HUES64 (cell line): ENCODE measurements at regions not wholly inside any gene's neighbourhood (a gene's known extent, or its start where the extent isn't known, plus 50 kb on each side); places are given as distances from the start of the nearest gene placed in this dataset.

ENCODE experiments used
- H3K27ac ChIP-seq: 2 replicates; pipeline ENCODE4 v1.7.0; 2013; ENCODE audit warnings: low read depth, low read length, inconsistent platforms
- H3K27me3 ChIP-seq: 2 replicates; pipeline ENCODE4 v1.6.1; 2013; ENCODE audit warnings: mild to moderate bottlenecking, low read length; ENCODE audit not compliant: insufficient read depth
- H3K36me3 ChIP-seq: 2 replicates; pipeline ENCODE4 v1.6.1; 2013; ENCODE audit warnings: mild to moderate bottlenecking, low read length; ENCODE audit not compliant: insufficient read depth
- H3K4me1 ChIP-seq: 2 replicates; pipeline ENCODE4 v1.6.1; 2013; ENCODE audit warnings: mild to moderate bottlenecking, low read length, moderate library complexity; ENCODE audit not compliant: insufficient read depth
- H3K4me3 ChIP-seq: 2 replicates; pipeline ENCODE4 v1.5.1; 2013; ENCODE audit warnings: mild to moderate bottlenecking, low read length, moderate library complexity
- H3K9ac ChIP-seq: 2 replicates; pipeline ENCODE4 v1.6.1; 2013; ENCODE audit warnings: mild to moderate bottlenecking, low read depth, low read length
- H3K9me3 ChIP-seq: 2 replicates; pipeline ENCODE4 v1.6.1; 2013; ENCODE audit warnings: low read depth, low read length; ENCODE audit not compliant: insufficient read depth
- WGBS: fragments of 150-250, 120-280 bp; methylation state at CpG from one replicate; pipeline ENCODE4 v1.1.7; 2013; ENCODE audit warnings: missing lambda C conversion rate; 5-methylcytosine and 5-hydroxymethylcytosine counted together

DNA sequence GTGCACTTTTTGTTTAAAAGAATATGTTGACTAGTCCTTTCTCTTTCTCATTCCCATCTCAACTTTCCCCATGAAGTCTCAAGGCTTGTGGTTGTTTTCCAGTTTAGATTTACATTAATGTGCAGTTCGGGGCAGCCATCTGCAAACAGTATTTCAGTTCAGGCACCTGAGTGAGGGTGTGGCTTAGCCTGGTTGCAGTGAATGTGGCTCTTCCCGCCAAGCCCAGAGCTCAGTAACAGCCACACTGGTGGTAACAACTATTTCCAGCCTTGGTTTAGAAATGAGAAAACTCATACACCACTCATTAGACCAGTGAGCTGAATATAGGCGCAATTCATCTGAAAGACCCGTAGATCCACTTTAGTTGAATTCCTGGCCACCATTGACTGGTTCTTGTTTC, 394.3 kb downstream of the CMPK2 start:
- H3K9me3 ChIP-seq, result peaks cover 12% of the 10 kb centered on the region; the same call in 1 of the 2 replicates
- no peak overlapping the region for H3K27ac ChIP-seq
- 92% methylated on average over 4 of the region's 4 CpGs for WGBS
- no peaks in the 10 kb centered on the region for H3K36me3 ChIP-seq
- no peak overlapping the region for H3K9ac ChIP-seq
- no peaks in the 10 kb centered on the region; the same call in 1 of the 2 replicates for H3K4me1 ChIP-seq
- no peak overlapping the region for H3K4me3 ChIP-seq
- H3K27me3 ChIP-seq, result no peaks in the 10 kb centered on the region

DNA sequence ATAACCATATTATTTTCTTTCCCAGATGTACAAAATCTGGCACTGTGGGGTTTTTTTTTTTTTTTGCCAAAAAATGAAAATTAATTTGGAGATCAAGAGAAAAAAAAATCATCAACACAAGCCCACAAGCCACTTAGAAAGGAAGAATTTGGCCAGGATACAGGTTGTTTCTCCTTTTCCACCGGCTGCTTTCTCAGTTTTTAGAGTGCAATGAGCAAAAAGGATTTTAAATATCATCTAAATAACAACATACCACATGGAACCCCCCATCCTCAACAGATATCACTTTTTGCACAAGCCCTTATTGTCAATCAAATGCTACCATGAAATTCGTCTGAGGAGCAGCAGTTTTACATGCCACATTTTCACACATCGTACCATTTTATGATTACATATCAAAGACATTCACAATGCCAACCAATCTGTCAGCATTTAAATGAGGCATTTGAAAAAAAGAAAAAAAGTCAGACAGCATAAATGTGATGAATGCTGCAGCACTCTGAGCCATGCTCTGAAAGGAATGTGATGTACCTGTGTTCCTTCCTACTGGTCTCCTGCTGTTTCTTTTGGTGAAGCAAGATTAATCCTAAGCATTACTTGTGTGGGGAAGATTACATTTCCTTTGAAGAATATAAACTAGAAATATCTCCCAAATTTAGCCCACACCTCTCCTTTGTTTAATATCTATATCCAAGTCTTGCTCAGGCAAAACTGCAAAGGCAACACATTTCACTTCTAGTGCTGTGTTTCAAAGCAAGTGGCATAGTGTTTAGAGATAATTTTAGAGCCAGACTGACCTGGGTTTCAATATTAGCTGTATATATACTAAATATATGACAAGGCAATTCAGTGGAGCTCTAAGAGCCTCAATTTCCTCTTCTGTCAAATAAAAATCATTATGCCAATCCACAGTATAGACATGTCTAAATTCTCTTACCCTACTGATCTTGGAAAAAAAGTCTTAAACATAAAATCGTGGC, 391.3 kb downstream of the CMPK2 start:
- Histone ChIP-seq H3K9ac (no peak overlapping the region), H3K4me1 (no peaks in the 10 kb centered on the region; the same call in 1 of the 2 replicates), H3K27ac (no peak overlapping the region), H3K4me3 (no peak overlapping the region), H3K27me3 (no peaks in the 10 kb centered on the region), H3K9me3 (peaks cover 3% of the 10 kb centered on the region; the same call in 1 of the 2 replicates), H3K36me3 (no peaks in the 10 kb centered on the region)
- 75% methylated on average over 4 of the region's 4 CpGs for WGBS

DNA sequence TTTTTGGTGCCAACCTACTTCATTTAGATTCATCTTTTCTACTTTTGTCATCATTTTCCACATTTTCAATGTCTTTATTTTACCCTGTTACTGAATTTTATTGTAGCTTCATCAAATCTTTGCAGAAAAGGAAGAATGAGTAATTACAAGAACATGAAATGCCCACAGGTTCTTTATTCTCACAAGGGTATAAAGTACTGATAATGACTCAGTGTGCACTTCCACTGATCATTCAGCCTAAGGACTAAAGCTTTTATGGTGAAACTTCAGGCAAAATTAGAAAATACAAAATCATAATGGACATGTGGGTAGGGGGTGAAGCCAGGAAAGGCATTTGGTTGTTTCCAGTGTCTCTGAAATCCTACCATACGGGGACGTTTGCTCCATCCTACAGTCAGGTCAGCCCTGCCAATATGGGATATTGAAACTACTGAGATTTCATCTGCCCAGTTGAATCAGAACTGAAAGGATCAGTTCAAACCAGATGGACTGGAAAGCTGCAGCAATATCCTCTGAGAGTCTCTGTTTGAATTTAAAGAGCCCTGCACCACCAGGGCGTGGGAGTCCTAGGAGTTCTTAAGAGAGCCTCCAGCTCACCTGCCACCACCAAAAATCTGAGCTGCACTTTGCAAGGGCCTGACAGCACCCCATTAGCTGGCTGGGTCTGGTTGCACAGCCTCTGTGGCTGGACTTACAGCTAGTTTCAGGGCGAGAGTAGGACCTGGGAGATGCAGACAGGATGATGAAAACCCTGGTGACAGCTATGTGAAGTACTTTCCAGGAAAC, 390.4 kb downstream of the CMPK2 start:
- no peak overlapping the region for H3K9ac ChIP-seq
- WGBS, result 88% methylated on average over 4 of the region's 4 CpGs
- H3K4me1 ChIP-seq, result no peaks in the 10 kb centered on the region; the same call in 1 of the 2 replicates
- no peaks in the 10 kb centered on the region for H3K9me3 ChIP-seq
- no peaks in the 10 kb centered on the region for H3K27me3 ChIP-seq
- H3K36me3 ChIP-seq, result no peaks in the 10 kb centered on the region
- no peak overlapping the region for H3K27ac ChIP-seq
- no peak overlapping the region for H3K4me3 ChIP-seq

DNA sequence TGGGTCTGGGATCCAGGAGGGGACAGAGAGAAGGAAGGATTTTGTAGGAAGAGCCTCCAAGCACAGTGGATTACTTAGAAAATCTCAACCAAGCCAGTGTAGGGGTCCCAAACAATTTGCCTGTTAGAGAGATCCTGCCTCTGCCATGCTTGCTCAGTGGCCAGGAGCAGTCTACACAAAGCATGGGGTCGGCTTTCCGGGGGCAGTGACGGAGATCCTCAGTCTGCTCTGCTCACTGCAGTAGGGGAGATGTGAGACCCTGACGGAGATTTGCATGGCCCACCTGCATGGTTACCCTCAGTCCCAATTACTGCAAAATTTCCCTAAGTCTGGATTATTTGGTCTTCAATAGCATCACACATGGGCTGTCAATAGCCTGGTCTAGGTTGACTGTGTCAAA, 385.2 kb downstream of the CMPK2 start:
- Histone ChIP-seq H3K27me3 (no peaks in the 10 kb centered on the region), H3K4me3 (no peak overlapping the region), H3K4me1 (no peaks in the 10 kb centered on the region), H3K9ac (no peak overlapping the region), H3K27ac (no peak overlapping the region), H3K9me3 (no peaks in the 10 kb centered on the region), H3K36me3 (no peaks in the 10 kb centered on the region)
- over 99% methylated on average over 4 of the region's 4 CpGs for WGBS

DNA sequence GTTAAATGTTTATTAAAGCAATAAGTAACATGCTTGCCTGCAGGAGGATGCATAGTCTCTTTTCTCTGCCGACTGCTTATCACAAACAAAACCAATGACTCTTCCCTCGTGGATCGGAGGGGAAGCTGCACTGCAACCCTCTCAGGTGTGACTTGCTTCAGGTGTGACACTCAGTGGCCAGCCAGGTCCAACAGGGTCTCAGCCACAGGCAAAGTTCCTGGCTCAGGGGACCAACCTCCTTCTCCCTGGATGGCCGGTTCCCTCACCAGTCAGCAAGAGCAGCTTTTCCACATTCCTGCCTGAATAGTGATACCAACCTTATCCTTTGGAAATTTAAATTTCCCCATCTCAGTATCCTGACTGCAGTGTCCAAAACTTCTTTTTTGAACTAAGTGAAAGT, 383.5 kb downstream of the CMPK2 start:
- WGBS, result 97% methylated on average over 4 of the region's 4 CpGs
- H3K4me3 ChIP-seq, result no peak overlapping the region
- no peaks in the 10 kb centered on the region for H3K27me3 ChIP-seq
- no peaks in the 10 kb centered on the region for H3K36me3 ChIP-seq
- no peak overlapping the region for H3K9ac ChIP-seq
- no peak overlapping the region for H3K27ac ChIP-seq
- no peaks in the 10 kb centered on the region for H3K9me3 ChIP-seq
- H3K4me1 ChIP-seq, result no peaks in the 10 kb centered on the region

DNA sequence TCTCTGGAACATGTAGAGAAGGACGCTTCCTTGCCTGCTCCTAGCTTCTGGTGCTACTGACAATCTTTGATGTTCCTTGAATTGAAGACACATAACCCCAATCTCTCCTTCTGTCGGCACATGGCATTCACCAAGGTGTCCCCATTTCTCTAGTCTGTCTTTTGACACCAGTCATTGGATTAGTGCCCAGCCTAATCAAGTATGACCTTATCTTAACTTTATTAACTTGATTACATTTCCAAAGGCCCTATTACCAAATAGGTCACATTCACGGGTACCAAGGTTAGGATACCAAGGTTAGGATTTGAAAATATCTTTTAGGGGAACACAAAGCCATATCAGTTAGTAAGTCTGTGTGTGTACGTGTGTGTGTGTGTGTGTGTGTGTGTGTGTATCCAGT, 377.9 kb downstream of the CMPK2 start:
- H3K9me3 ChIP-seq, result no peaks in the 10 kb centered on the region
- 92% methylated on average over 4 of the region's 4 CpGs for whole genome bisulfite sequencing
- no peaks in the 10 kb centered on the region for H3K27me3 ChIP-seq
- no peak overlapping the region for H3K9ac ChIP-seq
- H3K36me3 ChIP-seq, result no peaks in the 10 kb centered on the region
- no peak overlapping the region for H3K4me3 ChIP-seq
- H3K27ac ChIP-seq, result no peak overlapping the region
- no peaks in the 10 kb centered on the region; the same call in 1 of the 2 replicates for H3K4me1 ChIP-seq

DNA sequence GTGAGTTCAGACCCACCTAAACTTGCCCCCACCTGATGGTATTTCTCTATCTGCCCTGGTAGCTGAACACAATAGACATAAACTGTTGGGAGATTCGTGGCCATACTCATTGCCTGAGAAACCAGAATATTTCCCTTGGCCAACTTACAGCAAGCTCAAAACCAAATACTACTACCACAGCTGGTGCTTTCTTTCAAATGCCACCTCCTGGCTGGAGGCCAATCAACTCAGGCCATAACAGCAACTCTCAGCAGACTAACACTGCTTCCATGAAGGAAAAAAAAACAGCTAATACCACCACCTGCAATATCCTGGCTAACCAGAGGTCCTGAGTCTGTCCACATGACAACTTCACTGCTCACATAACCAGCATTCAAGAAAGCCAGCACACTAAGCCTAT, 373.1 kb downstream of the CMPK2 start:
- 89% methylated on average over 1 of the region's 1 CpG for WGBS
- no peaks in the 10 kb centered on the region for H3K36me3 ChIP-seq
- no peak overlapping the region for H3K4me3 ChIP-seq
- no peak overlapping the region for H3K9ac ChIP-seq
- no peaks in the 10 kb centered on the region for H3K27me3 ChIP-seq
- H3K4me1 ChIP-seq, result no peaks in the 10 kb centered on the region; the same call in 1 of the 2 replicates
- no peaks in the 10 kb centered on the region for H3K9me3 ChIP-seq
- H3K27ac ChIP-seq, result no peak overlapping the region

DNA sequence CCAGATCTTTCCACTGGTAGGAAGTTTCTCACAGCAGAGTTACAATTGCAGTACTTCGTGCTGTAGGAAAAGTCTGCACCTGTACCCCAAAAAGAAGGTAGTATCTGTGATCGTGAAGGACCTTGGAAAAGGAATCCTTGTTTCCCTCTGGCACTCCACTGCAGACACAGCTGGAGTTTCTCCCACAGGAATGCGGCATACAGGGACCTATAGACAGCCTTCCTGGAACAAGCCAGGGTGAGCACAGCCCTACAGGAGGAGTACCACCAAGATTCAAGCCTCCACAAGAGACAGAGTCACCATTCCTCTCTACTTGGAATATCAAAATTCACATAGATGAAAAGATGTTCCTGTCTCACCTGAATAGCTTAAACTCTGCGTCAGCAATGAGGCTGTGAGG, 372.4 kb downstream of the CMPK2 start:
- Histone ChIP-seq H3K27me3 (no peaks in the 10 kb centered on the region), H3K27ac (no peak overlapping the region)

DNA sequence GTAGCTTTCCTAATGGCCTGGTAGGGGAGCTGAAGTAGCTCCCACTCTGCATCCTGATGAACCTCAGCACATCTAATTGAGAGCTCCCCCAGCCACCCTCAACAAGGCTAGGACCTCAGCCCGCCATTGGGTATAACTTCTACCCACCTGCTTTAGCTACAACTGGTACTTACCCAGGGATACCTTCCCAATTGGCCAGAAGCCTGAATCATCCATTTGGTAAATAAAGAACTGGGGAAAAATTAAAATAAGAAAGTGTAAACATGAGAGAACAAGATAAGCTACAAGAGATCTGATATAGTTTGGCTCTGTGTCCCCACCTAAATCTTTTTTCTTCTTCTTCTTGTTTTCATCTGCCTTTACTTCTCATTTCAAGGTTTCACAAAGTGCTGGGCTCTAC, 372.0 kb downstream of the CMPK2 start:
- Histone ChIP-seq H3K27ac (no peak overlapping the region), H3K4me3 (no peak overlapping the region), H3K27me3 (no peaks in the 10 kb centered on the region), H3K36me3 (no peaks in the 10 kb centered on the region), H3K9ac (no peak overlapping the region), H3K4me1 (no peaks in the 10 kb centered on the region; the same call in 1 of the 2 replicates), H3K9me3 (no peaks in the 10 kb centered on the region)
- 91% methylated on average over 1 of the region's 1 CpG for WGBS

More for the DNA sequence above, 372.4 kb downstream of the CMPK2 start:
- 97% methylated on average over 4 of the region's 4 CpGs for WGBS
- Histone ChIP-seq H3K9ac (no peak overlapping the region), H3K9me3 (no peaks in the 10 kb centered on the region), H3K36me3 (no peaks in the 10 kb centered on the region), H3K4me3 (no peak overlapping the region), H3K4me1 (no peaks in the 10 kb centered on the region; the same call in 1 of the 2 replicates)

DNA sequence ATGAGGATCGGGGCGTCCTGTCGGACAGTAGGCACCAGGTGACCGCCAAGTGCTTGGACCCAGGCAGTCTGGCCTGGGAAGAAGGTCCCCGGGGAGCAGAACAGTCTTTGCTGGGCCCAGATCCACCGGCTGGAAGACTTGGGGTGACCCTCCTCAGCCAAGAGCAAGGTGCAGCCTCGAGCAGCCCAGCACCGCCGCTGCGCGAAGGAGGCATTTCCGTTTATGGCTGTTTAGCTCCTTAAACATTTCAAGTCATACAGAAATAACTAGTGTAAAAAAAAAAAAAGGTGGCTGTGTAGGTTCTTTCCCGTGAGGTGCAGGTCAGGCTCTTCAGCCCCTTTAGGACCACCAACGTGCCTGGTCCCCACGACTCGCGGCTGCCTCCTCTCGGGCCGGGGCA, 370.2 kb downstream of the CMPK2 start:
- Histone ChIP-seq H3K4me3 (no peak overlapping the region), H3K9me3 (no peaks in the 10 kb centered on the region), H3K4me1 (no peaks in the 10 kb centered on the region; the same call in 1 of the 2 replicates), H3K9ac (no peak overlapping the region), H3K36me3 (no peaks in the 10 kb centered on the region), H3K27me3 (no peaks in the 10 kb centered on the region), H3K27ac (no peak overlapping the region)
- 98% methylated on average over 19 of the region's 19 CpGs for WGBS

DNA sequence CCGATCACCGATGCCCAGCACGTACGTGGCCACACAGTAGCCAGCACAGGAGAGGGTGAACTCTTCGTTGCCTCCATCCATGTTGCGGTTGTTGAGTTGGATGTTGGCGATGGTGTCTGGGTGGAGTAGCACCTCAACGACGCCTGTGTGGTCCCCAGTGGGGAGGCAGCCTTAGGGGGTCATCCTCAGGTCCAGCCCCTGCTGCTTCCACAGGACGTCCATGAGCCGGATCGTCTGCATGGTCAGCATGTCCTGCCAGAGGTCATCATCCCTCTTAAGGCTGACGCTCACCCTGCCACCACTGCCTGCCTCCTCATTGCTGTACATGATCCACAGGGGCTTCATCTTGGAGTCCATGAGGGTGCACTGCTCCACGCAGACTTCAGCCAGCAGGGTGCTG, 369.3 kb downstream of the CMPK2 start:
- whole genome bisulfite sequencing, result 96% methylated on average over 14 of the region's 14 CpGs
- H3K27ac ChIP-seq, result no peak overlapping the region
- H3K4me1 ChIP-seq, result no peaks in the 10 kb centered on the region; the same call in 1 of the 2 replicates
- H3K4me3 ChIP-seq, result no peak overlapping the region
- no peaks in the 10 kb centered on the region for H3K9me3 ChIP-seq
- H3K27me3 ChIP-seq, result no peaks in the 10 kb centered on the region
- H3K9ac ChIP-seq, result no peak overlapping the region
- H3K36me3 ChIP-seq, result no peaks in the 10 kb centered on the region
